Right lobe of liver (tissue), 4 donors: ENCODE measurements at regions not wholly inside any gene's neighbourhood (a gene's known extent, or its start where the extent isn't known, plus 50 kb on each side); places are given as distances from the start of the nearest gene placed in this dataset.

Experiments
- CTCF ChIP-seq, 4 donors: fragments of 200-600 bp in 3 of 4; fragments of 450-650 bp in 1 of 4; IDR thresholded peaks; one replicate each; pipeline versions ENCODE4 v1.5.1 to v1.8.0; 2016 to 2022; ENCODE audit warnings: antibody characterized with exemption in 4 of 4, mild to moderate bottlenecking in 2 of 4
- POLR2A ChIP-seq: fragments of 450-650 bp; IDR thresholded peaks from one replicate; pipeline ENCODE4 v1.6.1; 2017; ENCODE audit warnings: antibody characterized with exemption, mild to moderate bottlenecking
- donor health status: DM: no; HTN: no; CAD: no.
- donor health status: DM: no; HTN: no; CAD: no.
- donor health status: DM: no; HTN: yes; CAD: no.

- TF ChIP-seq CTCF (IDR thresholded peaks at IDR 0.05) (no peak), POLR2A (no peak)
Measured at GRCh38 chr17:63125987-63126386, 160.0 kb downstream of the TANC2 start.
